Kidney epithelial cell (primary cell): ENCODE measurements at regions not wholly inside any gene's neighbourhood (a gene's known extent, or its start where the extent isn't known, plus 50 kb on each side); places are given as distances from the start of the nearest gene placed in this dataset.
"Not testable (repeated sequence)": the region's sequence is repeated elsewhere in the genome, so short reads cannot be mapped to it uniquely, and the experiment has no call there.

ENCODE experiments used
- DNase-seq: peaks from one replicate; pipeline ENCODE4 v3.0.0-alpha.2; 2010; ENCODE audit warnings: low read depth
- H3K27me3 ChIP-seq: 2 replicates; pipeline ENCODE4 v1.6.0; 2011; ENCODE audit warnings: low read length; ENCODE audit not compliant: control insufficient read depth, insufficient read depth
- H3K36me3 ChIP-seq: 2 replicates; pipeline ENCODE4 v1.5.1; 2011; ENCODE audit warnings: low read length; ENCODE audit not compliant: control insufficient read depth, insufficient read depth
- H3K4me3 ChIP-seq: 2 replicates; pipeline ENCODE4 v1.5.1; 2011; ENCODE audit warnings: low read depth, mild to moderate bottlenecking, control low read depth, low read length
- TF ChIP-seq, protein P1 (sequence below): IDR thresholded peaks from 2 replicates; pipeline ENCODE4 v1.5.1; 2011; ENCODE audit warnings: mild to moderate bottlenecking, moderate library complexity, low read length, control low read depth, inconsistent platforms; ENCODE audit not compliant: insufficient read depth, poor library complexity, severe bottlenecking

DNA sequence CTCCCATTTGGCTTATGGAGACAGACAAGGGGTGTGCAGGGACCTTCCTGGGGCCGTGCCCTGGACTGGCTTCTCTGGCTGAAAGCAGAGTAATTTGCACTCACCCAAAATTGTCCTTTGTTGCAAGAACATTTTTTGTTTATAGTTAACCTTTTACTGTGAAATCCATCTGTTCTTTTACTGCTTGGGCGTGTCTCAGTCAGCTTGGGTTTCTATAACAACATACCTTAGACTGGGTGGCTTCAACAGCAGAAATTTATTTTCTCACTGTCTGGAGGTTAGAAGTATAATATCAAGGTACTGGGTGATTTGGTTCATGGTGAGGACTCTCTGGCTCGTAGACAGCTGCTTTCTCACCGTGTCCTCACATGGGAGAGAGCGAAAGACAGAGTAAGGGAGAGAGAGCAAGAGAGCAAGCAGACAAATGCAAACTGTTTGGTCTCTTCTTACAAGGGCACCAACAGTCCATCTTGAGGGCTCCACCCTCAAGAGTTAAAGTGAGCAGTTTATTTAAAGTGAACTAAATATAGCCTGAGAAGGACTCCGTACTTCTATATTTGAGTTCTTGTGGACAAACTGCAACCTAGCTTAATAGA lies 131.0 kb upstream of the NPY start:
- no peak for DNase-seq
- H3K36me3 ChIP-seq: no peaks in the 10 kb centered on the region
- TF ChIP-seq, protein P1, sequence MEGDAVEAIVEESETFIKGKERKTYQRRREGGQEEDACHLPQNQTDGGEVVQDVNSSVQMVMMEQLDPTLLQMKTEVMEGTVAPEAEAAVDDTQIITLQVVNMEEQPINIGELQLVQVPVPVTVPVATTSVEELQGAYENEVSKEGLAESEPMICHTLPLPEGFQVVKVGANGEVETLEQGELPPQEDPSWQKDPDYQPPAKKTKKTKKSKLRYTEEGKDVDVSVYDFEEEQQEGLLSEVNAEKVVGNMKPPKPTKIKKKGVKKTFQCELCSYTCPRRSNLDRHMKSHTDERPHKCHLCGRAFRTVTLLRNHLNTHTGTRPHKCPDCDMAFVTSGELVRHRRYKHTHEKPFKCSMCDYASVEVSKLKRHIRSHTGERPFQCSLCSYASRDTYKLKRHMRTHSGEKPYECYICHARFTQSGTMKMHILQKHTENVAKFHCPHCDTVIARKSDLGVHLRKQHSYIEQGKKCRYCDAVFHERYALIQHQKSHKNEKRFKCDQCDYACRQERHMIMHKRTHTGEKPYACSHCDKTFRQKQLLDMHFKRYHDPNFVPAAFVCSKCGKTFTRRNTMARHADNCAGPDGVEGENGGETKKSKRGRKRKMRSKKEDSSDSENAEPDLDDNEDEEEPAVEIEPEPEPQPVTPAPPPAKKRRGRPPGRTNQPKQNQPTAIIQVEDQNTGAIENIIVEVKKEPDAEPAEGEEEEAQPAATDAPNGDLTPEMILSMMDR: no peak
- H3K27me3 ChIP-seq: no peaks in the 10 kb centered on the region
- no peak overlapping the region for H3K4me3 ChIP-seq

DNA sequence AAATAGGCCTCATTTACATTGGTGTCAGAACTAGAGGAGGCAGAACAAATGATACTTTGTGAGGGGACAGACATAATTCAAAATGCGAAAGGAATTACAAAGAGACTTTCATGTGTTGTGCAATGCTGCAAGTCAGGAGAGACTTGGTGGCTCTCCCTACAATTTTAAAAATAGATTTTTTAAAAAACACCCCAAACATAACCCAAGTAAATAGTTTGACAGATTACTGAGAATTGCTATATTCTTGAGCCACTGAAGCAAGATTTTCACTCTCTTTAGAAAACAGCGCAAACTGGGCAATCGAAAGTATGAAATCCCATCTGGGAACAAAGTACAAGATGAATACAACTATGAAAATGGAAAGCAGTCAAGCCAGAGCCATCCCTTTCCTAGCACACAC lies 126.3 kb upstream of the NPY start:
- Histone ChIP-seq H3K27me3 (no peaks in the 10 kb centered on the region), H3K4me3 (no peak overlapping the region), H3K36me3 (no peaks in the 10 kb centered on the region)
- DNase-seq: no peak
- TF ChIP-seq, protein P1: no peak

DNA sequence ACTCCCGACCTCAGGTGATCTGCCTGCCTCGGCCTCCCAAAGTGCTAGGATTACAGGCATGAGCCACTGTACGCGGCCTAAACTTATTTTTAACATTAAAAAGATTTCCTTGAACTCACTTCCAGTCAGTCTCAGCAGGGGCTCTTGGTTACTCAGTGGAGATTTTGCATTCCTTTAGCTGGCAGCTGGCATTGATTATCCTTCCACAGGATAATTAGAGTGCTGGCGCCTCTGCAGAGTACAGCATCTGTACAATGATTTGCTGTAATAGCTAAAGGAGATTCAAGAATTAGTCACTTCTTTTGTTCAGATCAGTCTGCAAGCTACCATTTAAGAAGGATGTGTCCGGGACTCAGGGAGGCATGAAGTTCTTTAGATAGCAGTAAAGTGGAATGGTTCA lies 125.0 kb upstream of the NPY start:
- no peaks in the 10 kb centered on the region for H3K36me3 ChIP-seq
- H3K4me3 ChIP-seq: no peak overlapping the region
- TF ChIP-seq, protein P1: no peak
- no peak for DNase-seq
- no peaks in the 10 kb centered on the region for H3K27me3 ChIP-seq

DNA sequence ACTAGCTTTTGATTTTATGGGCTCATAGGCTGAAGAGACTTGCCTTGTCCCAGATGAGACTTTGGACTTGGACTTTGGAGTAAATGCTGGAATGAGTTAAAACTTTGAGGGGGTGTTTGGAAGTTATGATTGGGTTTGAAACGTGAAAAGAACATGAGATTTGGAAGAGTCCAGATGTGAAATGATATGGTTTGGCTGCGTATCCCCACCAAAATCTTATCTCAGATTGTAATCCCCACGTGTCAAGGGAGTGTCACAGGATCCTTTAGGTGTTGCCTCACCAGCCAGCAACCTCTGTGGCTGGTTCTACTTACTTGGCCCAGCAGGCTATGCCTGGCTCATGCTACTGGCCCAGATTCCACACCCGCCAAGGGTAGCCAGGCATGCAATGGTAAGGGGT lies 119.6 kb upstream of the NPY start:
- TF ChIP-seq, protein P1: no peak
- Histone ChIP-seq H3K27me3 (no peaks in the 10 kb centered on the region), H3K36me3 (no peaks in the 10 kb centered on the region), H3K4me3 (no peak overlapping the region)
- no peak for DNase-seq

DNA sequence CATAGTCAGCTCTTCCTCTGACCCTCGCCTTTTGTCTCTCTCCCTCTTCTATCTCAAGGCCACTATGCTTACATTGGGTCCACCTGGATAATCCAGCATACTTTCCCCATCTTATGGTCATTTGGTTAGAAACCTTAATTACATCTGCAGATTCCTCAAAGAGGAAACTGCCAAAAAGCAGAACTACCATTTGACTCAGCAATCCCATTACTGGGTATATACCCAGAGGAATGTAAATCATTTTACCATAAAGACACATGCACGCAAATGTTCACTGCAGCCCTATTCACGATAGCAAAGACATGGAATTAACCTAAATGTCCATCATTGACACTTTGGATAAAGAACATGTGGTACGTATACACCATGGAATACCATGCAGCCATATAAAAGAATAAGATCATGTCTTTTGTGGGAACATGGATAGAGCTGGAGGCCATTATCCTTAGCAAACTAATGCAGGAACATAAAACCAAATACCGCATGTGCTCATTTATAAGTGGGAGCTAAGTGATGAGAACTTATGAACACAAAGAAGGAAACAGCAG lies 114.8 kb upstream of the NPY start:
- H3K36me3 ChIP-seq: no peaks in the 10 kb centered on the region
- TF ChIP-seq, protein P1: no peak
- no peaks in the 10 kb centered on the region for H3K27me3 ChIP-seq
- H3K4me3 ChIP-seq: no peak overlapping the region
- no peak for DNase-seq

DNA sequence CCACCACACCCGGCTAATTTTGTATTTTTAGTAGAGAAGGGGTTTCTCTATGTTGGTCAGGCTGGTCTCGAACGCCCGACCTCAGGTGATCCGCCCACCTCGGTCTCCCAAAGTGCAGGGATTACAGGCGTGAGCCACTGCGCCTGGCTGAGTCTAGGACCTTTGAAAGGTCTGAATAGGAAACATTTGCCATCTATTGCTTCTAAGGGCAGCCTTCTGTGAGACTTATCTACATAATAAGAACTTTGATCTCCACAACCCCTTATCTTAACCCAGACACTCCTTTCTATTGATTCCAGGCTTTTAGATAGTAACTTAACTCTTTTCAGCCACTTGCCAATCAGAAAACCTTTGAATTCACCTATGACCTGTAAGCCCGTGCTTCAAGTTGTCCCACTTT lies 112.0 kb upstream of the NPY start:
- H3K4me3 ChIP-seq, H3K36me3 ChIP-seq, H3K27me3 ChIP-seq, DNase-seq: not testable (repeated sequence)
